Body of pancreas (tissue), 4 donors: ENCODE measurements at regions not wholly inside any gene's neighbourhood (a gene's known extent, or its start where the extent isn't known, plus 50 kb on each side); places are given as distances from the start of the nearest gene placed in this dataset.
"Not testable (repeated sequence)": the region's sequence is repeated elsewhere in the genome, so short reads cannot be mapped to it uniquely, and the experiment has no call there.

Source experiments
- POLR2A ChIP-seq, 3 donors: fragments of 450-650 bp; IDR thresholded peaks; one replicate each; pipeline ENCODE4 v1.6.1; 2016; ENCODE audit warnings: antibody characterized with exemption in 3 of 3, mild to moderate bottlenecking in 2 of 3
- TF ChIP-seq, protein P1 (sequence below), 7 experiments: fragments of 450-650 bp in 4 of 7; fragments of 200-600 bp in 3 of 7; sonication (generic) in 3 of 7; IDR thresholded peaks; one replicate each; pipeline ENCODE4 v1.5.1; 2016 to 2019; ENCODE audit warnings: antibody characterized with exemption in 7 of 7

DNA sequence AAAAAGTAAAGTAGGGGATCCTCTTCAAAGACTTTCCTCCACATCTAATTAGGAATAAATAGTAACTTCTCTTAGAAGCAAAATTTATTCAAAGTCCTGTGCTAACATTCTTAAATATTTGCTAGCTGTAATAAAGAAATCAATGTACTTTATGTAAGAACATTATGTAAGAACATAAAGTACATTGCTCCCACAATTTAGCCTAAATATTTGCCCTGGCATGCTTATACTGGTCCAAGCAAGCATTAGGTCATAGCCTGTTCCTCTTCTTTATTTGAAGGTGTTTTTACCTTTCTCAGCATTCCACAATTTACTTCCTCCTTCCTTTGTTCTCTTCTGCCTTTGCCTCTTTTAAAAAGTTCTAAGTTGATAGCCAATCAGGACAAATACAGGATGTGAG, 1480.5 kb upstream of the TENM4 start:
- TF ChIP-seq, protein P1, sequence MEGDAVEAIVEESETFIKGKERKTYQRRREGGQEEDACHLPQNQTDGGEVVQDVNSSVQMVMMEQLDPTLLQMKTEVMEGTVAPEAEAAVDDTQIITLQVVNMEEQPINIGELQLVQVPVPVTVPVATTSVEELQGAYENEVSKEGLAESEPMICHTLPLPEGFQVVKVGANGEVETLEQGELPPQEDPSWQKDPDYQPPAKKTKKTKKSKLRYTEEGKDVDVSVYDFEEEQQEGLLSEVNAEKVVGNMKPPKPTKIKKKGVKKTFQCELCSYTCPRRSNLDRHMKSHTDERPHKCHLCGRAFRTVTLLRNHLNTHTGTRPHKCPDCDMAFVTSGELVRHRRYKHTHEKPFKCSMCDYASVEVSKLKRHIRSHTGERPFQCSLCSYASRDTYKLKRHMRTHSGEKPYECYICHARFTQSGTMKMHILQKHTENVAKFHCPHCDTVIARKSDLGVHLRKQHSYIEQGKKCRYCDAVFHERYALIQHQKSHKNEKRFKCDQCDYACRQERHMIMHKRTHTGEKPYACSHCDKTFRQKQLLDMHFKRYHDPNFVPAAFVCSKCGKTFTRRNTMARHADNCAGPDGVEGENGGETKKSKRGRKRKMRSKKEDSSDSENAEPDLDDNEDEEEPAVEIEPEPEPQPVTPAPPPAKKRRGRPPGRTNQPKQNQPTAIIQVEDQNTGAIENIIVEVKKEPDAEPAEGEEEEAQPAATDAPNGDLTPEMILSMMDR (IDR thresholded peaks at IDR 0.05) = not testable (repeated sequence)
- not testable (repeated sequence) for TF ChIP-seq POLR2A (IDR thresholded peaks at IDR 0.05)
